CD4-positive, alpha-beta T cell treated with Interleukin-17A for 4 hours (primary cell): ENCODE measurements at regions not wholly inside any gene's neighbourhood (a gene's known extent, or its start where the extent isn't known, plus 50 kb on each side); places are given as distances from the start of the nearest gene placed in this dataset.

Experiments
- DNase-seq: peaks from one replicate; pipeline ENCODE4 v3.0.0-alpha.2; 2020; ENCODE audit warnings: mixed read lengths

DNA sequence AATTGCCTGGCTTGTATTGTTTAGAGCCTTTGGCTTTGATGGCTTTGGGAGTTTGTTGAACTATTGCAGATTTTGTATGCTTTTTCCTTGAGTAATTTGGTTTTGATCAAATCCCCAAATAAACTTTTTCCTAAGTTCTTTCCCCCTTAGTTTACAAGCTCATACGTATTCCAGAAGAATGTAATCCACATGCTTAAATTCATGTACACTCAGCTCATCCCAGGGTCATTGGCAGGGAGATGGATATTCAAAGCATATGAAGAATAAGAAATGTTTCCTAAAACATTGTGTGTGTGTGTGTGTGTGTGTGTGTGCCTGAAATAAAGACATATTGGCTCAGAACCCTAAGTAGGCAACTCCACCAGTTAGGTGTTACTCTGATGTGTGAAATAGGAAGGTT lies 89.4 kb downstream of the TMEM30B start:
- no peak for DNase-seq

DNA sequence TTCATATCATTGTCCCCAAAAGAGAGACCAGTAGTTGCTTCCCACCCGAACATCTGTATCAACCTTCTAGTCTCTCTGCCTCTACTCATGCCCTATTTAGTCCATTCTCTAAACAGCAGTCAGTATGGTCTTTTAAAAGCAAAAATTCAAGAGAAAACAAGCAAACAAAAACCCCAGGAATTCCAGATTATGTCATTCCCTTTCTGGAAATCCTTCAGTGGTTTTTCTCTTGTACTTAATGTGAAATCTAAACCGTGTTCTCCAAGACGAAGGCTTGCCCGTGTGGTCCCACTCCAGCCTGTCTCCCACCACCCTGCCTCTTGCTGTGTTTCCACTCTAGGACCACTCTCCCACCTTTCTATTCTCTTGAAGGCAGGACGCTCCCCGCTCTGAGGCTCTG lies 90.8 kb downstream of the TMEM30B start:
- DNase-seq, result no peak

DNA sequence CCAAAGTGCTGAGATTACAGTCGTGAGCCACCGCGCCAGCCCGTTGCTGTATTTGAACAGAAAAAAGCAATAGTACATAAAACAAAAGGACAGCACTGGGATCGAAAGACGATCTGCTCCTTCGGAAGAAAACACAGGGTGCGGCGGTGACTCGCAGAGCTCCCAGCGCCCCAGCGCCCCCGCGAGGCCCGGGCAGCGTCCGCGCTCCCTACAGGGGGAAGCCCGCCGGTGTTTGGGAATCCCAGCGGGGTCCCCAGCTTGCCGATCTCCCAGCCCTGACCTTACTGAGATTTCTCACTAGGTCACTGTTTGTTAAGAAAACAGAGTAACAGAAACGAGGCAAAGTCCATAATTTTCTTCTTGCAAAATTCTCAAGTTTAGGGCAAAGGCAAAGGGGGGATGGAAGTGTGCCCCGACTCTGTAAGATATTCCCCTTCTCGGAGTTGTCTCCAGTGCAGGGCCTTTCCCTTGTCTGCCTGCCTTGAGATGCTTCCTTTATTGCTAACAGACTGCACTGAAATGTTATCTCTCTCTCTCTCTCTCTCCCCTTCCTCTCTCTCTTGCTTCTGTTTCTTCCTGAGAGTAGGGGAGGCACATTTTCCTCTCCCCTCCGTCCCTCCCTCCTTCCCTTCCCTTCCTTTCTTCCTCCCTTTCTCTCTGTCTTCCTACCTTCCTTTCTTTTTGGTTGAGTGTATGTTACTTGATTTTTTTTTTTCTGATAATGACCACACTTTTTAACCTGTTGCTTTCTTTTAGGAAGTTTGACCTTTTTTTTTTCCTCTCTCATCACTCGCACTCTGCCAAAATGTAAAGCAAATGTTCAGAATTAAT lies 91.9 kb downstream of the TMEM30B start:
- DNase-seq, result peak; percentile 13

DNA sequence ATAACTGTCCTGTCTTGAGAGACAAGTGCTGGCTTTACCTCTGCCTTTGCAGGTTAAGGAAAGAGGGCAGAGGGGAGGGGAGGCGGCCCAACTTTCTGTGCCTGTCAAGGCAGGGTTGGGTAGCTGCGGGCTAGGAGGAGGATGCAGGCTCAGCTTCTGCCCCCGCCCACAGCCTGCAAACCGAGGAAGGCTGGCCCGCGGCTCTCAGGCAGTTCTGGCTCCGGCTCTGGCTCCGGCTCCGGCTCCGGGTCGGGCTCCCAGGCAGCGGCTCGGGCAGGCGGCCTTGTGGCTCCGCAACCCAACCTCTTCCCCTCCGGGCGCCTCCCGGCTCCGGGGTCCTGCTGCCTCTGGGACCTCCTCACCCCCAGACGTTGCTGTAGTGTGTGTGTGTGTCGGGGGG lies 92.9 kb downstream of the TMEM30B start:
- DNase-seq, result no peak

DNA sequence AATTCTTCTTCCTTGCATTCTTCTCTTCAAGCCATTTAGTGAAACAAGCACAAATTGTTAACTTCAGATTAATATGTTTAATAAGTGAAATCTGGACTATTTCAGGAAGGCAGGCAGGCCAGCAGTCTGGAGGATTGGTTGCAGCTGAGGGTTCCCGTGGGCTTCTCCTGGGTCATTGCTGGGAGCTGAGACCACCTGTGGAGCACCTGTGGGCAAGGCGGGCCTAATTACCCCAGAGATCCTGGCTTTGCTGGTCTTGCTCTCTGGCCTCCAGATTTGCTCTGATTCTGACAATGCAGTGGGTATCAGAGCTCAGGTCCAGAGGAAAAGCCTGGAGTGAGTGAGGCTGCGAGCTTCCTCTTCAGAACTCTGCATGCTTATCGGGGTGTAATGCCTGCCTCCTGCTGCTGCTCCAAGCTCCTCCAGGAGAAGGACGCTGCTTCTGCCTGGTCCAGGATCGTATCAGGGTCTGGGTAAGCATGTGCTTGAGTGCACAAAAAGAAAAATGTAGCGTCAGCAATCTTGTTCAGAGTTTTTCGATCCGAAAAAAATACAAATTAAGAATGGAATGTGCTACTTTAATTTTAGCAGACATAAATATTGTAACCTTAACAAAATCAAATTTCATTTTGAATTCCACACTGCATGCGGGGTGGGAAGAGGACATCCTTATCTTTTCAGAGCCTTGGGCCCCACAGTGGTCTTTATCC lies 93.8 kb downstream of the TMEM30B start:
- DNase-seq, result no peak

DNA sequence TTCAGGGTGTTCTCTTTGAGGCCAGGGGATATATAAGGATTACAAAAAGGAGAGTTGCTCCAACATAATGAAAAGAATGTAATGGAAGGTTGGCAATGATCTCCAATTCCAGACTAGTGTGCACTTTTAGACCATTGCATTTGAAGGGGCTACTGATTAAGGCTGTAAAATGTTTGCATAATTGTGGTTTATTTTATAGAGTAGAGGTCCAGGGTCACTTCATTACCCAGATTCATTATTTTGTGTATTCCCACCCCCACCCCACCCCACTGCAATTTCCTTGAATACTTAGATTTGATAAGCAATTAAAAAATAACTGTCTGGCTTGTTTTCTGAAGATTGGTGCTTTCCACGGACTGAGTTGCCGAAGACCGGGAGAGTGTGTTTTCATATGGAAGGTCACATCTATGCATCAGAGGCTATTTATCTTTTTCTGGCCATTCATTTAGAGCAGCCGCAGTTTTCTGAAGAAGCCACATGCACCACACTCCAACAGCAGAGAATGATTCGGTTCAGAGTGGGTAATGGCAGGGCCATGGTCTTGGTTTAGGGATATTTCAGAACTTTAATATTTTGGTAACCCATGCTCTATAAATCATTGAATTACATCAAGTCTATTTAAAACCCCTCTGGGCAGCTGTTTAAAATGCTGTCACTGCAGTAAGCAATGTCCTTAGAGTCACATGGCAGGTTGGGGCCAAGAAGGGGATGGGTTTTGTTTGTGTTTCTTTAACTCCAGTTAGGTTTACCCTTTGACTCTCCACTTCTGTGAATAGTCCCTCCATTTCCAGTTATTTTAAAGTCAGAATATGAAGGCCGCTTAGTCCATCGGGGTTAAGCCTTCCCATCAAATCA lies 94.6 kb downstream of the TMEM30B start:
- DNase-seq, result no peak

DNA sequence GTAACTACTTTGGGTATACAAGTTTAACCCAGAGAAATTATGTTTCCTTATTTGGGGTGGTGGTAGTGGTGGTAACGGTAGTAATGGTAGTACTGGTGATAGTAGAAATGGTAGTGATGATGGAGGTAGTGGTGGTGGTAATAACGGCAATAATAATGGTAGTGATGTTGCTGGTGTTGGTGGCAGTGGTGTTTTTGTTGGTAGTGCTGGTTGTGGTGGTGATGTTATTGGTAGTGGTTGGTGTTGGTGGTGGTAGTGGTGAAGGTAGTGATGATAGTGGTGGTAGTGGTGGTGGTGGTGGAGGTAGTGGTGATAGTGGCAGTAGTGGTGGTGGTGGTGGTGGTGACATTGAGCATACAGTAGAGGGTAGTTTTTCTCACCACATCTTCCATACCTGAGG lies 95.6 kb downstream of the TMEM30B start:
- DNase-seq, result no peak

DNA sequence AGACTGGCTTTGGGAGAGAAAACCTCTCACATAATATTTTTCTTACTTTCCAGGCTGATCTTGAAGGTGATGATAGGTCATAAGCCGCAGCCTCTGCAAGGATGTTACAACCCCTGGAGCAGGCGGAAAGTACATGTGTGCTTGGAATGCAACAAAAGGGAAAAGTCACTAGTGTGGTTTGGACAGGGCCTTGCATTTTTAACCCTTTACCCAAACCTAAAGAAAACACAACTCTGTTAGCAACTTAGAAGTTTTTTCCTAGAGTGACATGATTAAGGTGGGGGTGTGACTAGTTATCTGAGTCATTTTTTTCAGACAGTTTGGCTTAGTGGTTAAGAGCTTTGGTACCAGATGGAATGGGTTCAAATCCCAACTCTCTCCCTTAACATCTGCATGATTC lies 97.0 kb downstream of the TMEM30B start:
- DNase-seq, result no peak

DNA sequence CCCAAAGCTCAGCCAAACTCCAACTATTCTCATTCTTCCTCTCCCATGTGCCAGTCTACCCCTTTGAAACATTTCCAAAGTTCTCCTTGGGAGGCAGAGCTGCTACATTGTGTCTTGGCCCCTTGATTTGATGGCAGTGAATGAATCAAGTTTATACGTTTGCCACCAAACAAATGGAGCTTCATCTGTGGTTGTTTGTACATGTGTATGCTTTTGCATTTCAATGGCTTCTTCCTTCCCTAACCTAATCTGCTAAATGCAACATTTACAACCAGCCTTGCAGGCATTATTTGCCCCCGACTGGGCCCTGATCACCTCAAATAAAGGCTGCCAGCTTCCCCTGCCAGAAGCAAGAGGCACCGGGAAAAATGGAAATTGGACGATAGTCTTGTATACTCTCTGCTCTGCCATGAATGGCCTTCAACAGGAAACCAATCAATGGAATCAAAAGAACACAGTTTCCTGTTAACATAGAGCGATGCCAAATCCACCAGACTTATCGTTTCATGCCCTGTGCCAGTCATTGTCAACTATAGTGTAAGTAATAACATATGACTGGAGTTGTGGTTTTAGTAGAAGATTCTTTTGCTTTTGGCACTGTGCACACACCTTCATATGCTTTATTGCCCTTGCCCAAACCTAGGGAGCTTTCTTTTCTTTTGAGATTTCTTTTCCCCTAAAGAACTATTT lies 97.8 kb downstream of the TMEM30B start:
- no peak for DNase-seq

DNA sequence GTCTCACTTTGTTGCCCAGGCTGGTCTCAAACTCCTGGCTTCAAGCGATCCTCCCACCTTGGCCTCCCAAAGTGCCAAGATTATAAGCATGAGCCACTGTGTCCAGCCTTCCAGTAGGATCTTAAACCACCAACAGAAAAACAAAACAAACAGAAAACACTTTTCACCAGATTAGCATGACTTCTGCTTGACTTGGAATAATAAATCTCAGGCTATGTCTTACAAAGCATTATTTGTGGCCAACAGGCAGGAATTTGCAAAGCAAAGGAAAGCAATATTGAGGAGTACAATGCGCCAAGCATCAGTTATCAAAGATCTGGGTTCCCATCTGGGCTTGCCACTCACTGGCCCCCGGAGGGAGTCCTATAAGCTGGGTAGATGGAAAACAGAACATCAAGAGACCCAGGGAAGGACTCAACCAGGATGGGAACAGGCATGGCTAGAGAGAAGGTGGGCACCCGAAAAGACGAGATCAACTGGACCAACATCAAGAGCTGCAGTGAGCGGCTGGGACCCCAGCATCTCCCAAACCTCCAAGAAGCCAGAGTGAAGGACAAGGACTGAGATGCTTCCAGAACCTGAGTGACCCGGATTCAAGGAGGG lies 101.2 kb downstream of the TMEM30B start:
- DNase-seq, result no peak

DNA sequence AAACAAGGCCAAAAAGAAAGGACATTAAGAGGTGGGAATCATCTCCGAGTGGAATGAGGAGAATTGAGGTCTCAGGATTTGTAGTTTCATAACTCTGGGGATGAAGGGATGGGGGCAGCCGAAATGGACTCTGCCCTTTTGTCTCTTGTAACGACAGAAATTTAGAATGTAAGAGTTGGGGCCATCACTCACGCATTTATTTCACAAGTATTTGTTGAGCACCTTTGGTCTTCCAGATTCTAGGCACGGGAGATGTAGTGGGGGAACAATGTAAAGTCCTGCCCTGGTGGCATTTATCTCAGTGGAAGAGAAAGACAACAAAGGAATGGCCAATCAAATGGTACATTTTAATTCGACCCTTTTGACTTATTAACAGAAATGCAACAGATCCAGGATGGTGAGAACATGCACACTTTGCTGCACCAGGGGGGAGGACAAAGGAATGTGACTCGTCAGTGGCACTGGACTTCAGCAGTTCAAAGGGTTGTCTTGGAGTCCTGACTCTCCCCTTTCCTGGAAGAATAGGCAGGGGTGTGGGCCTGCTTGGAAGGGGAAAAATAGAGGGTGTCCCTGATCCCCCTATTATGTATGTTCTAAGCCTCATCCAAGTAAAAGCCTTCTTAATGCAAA lies 102.0 kb downstream of the TMEM30B start:
- no peak for DNase-seq

DNA sequence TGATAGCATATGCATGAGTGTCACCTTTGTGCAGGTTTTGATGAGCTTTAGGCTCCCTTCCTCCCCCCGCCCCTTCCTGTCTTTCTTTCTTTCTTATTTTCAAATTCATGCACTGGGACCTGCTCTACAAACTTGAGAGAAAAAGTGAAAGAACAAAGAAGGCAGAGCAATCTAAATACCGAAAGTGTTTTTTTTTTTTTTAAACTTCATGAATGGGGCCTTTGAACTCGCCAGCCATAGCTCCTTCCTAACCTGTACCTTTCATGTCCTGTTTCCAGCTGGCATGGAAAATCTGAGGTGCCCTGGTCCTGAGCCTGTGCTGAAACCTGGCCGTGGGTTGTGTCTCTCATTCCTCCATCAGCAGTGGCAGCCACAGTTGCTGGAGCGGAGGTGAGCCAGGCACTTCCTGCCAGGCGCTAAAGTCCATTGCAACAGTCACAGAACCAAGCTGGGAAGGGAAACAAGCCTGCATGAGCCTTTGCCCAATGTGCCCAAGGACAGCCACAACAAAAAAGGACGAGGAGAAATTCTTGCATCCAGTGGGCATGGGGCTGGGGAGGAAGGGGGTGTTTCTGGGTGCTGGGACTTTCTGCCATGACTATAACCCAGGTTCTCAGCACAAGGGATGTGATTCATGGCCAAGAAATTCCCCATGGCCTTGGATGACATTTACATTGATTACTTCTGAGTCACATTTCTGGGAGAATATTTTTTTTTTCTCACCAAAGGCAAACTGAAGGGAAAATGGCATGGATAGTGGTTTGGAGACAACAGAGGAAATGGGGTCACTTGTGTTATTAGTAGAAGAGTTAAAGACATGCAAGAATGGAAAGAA lies 102.7 kb downstream of the TMEM30B start:
- DNase-seq, result peak; percentile 4

DNA sequence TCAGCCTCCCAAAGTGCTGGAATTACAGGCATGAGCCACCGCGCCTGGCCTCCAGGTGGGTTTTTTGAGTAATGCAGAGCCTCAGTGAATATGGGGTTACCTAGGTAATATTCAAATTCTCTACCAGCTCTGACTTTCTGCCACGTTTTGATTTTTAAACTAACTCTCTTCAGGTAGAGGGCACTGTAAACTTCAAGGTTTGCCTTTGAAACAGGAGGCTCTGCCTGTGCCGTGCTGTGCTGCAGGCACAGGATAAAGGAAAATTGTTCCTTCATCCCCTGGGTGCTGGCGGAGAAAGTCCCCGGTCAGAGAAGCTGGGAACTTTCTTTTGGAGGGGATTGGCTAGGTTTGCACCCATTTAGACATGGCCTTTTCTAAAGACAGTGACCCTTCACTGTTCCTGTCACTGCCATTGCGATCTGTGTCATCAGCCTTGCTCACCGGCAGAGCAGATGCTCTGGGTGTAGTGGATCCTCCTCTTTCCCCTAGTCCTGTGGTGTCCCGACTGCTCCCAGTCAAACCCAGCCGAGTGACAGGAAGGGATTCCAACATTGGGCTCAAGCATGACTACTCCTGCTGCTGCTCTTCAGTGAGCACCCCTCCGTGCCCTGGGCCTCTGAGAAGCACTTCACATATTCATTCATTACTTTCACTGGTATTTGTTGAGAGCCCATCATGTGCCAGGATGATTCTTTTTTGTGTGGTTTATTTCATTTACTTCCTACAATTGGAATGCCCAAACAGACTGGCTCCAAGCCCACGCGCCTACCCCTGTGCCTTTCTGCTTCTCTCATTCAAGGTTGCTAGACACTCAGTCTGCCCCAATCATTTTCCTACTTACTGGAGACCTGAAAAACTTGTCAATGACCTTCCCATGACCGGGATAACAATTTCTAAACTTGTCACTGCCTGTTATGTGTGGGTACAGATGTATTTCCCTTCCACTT lies 103.6 kb downstream of the TMEM30B start:
- DNase-seq, result no peak

DNA sequence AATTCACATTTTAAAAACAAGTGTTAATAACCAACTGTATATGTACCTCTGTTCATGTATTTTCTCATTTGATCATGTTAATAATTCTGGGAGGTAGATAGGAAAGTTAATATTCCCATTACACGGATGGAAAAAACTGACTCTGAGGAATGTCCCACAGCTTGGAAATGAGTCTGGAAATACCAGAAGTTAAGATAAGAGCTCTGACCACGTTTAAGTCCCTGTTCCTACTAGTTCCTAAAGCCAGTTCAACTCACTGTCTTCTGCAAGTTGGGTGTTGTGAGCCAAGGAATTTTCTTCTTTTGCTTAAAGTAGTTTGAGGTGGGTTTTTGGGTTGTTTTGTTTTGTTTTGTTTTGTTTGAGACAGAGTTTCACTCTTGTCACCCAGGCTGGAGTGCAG lies 104.5 kb downstream of the TMEM30B start:
- no peak for DNase-seq

DNA sequence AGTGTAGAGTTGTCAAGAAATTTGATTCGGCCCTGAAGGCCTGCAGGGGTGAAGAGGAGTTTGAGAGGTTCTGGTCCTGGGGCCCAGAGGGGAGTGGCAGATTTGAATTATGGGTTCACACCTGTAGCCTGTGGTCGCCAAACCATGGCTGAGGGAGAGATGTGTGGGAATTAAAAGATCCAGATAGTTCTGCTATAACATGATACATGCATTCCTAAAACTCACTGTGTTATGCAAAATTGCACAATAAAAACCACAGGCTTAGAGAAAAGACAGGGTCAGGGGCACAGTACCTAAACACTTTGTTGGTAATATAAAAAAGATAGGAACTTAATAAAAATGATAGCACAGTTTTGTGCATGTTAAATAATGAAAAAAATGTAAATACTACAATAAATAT lies 106.2 kb downstream of the TMEM30B start:
- no peak for DNase-seq

DNA sequence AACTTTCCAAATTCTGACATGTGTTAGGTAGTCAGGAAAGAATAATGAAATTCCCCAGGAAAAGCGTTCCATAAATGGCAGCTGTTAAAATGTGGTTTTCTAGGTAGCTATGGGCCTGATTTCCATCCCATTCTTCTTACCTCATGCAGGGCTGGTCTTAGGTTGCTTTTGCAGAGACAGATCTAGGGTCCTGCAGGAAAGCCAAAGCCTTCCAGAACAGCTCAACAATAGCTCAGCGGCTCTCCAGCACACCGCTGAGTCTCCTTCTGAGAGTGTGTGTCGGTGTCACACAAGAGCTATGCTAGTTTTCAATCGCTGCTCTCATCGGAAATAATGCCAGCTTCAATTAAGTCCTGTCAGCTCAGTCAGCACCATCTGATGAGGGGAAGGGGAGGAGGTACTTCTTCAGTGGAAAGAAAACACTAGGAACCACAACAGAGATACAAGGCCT lies 106.7 kb downstream of the TMEM30B start:
- no peak for DNase-seq

DNA sequence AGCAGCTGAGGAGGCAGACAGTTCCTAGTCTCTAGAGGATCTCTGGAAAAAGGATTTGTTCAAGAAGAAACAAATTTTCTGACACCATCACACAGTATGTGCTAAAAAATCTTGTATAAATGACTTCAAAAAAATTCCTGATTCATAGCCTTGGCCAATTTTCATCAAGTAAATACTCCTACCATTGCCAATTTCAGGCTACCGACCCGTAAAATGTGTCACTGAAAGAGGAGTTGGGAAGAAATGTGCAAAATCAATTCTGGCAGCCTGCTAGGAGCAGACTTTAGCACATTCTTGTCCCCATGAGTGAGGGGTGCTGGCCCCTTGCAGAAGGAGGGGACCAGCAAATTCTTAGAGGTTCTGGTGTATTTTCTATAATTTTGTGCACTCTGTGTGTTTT lies 109.4 kb downstream of the TMEM30B start:
- DNase-seq, result no peak

DNA sequence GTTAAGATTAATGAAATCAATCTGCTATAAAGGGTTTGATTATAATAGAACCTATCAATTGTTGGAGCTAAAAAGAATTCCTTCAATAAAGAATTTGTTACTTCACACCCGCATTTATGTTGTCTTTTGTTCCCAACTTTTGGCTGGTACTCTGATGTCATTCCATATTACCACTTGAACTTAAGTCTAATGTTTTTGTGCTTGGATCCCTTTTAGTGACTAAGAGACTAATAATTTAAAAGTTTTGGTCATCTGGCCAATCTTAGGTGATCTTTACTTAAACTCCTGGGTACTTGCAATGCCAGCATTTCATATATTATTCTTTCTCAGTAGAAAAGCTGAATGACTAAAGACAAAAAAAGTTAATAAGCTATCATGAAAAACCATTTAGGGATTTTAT lies 113.0 kb downstream of the TMEM30B start:
- DNase-seq, result no peak

DNA sequence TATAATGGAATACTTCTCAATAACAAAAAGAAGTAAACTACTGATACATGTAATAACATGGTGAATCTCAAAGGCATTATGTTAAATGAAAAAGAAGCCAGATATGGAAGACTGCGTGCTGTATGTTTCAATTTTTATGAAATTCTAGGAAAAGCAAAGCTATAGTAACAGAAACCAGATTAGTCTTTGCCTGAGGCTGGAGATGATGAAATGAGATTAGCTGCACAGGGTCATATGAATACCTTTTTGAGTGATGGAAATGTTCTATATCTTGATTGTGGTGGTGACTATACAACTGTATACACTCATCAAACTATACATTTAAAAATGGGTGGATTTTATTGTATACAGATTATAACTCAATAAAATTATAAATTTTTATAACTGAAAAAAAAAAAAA lies 113.5 kb downstream of the TMEM30B start:
- DNase-seq, result no peak

DNA sequence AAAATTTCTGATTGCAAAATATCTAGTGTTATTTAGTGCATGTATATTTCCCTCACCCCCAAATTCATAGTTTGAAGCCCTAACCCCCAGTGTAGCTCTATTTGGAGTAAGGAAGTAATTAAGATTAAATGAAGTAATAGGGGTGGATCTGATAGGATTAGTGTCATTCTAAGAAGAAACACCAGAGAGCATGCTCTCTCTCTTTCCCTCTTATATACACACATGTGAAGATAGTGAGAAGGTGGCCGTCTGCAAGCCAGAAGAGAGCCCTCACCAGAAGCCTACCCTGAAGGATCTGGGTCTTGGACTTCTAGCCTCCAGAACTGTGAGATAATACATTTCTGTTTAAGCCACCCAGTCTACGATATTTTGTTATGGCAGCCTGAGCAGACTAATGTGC lies 120.3 kb downstream of the TMEM30B start:
- DNase-seq, result no peak
